Right lobe of liver (tissue), 6 donors: ENCODE measurements at regions not wholly inside any gene's neighbourhood (a gene's known extent, or its start where the extent isn't known, plus 50 kb on each side); places are given as distances from the start of the nearest gene placed in this dataset.

ENCODE experiments used
- ATAC-seq, 4 donors: fragments of 200-7000 bp; cut with Tn5 transposase; one replicate each; pipeline ENCODE4 v1.9.1; 2020; ENCODE audit warnings: mild to moderate bottlenecking in 4 of 4, moderate library complexity in 4 of 4
- DNase-seq, 3 donors: peaks; one replicate each; pipeline ENCODE4 v3.0.0-alpha.2; 2020
- H3K27ac ChIP-seq, 3 donors: fragments of 200-600 bp; one replicate each; pipeline ENCODE4 v1.8.0; 2022
- H3K27me3 ChIP-seq, 2 donors: fragments of 200-600 bp; one replicate each; pipeline ENCODE4 v1.8.0; 2022
- H3K36me3 ChIP-seq, 4 donors: fragments of 200-600 bp; sonication (generic) in 1 of 4; one replicate each; pipeline versions ENCODE4 v1.5.1 to v1.8.0; 2017 to 2022; ENCODE audit warnings: control low read depth in 1 of 4
- H3K4me1 ChIP-seq, 4 donors: fragments of 200-600 bp; sonication (generic) in 1 of 4; one replicate each; pipeline versions ENCODE4 v1.5.1 to v1.8.0; 2017 to 2022; ENCODE audit warnings: control low read depth in 1 of 4
- H3K4me3 ChIP-seq, 3 donors: fragments of 200-600 bp; one replicate each; pipeline ENCODE4 v1.8.0; 2022
- H3K9me3 ChIP-seq, 4 donors: fragments of 200-600 bp; sonication (generic) in 1 of 4; one replicate each; pipeline versions ENCODE4 v1.5.1 to v1.8.0; 2017 to 2022; ENCODE audit warnings: control low read depth in 1 of 4
- CTCF ChIP-seq, 4 donors: fragments of 200-600 bp in 3 of 4; fragments of 450-650 bp in 1 of 4; IDR thresholded peaks; one replicate each; pipeline versions ENCODE4 v1.5.1 to v1.8.0; 2016 to 2022; ENCODE audit warnings: antibody characterized with exemption in 4 of 4, mild to moderate bottlenecking in 2 of 4
- POLR2A ChIP-seq: fragments of 450-650 bp; IDR thresholded peaks from one replicate; pipeline ENCODE4 v1.6.1; 2017; ENCODE audit warnings: antibody characterized with exemption, mild to moderate bottlenecking
- WGBS: methylation state at CpG from one replicate; pipeline ENCODE4 v1.1.6; 2018; ENCODE audit warnings: low coverage, low lambda C conversion rate; ENCODE audit not compliant: insufficient coverage; ENCODE audit errors: missing lambda C conversion rate; 5-methylcytosine and 5-hydroxymethylcytosine counted together
- intact Hi-C, 2 donors: fragments of 100-400 bp; cut with DNase I; formaldehyde crosslinking; loops; one replicate each; pipeline versions ENCODE4 v1.11.2 to v1.14.1; 2022
- donor health status: DM: no; HTN: yes; CAD: no.
- donor health status: DM: no; HTN: no; CAD: no.
- donor health status: DM: no; HTN: no; CAD: no.
- donor health status: DM: no; HTN: yes; CAD: no.
- donor health status: DM: no; HTN: yes; CAD: no.

GRCh38 chr18:51711298-51711889 lies 513.9 kb upstream of the MEX3C start:
- no peak overlapping the region for H3K27ac ChIP-seq
- no peak for ATAC-seq
- no peak for DNase-seq
- WGBS: 33% methylated on average over 2 of the region's 2 CpGs
- no peaks in the 10 kb centered on the region for H3K36me3 ChIP-seq
- intact Hi-C loops: no loop called here
- no peaks in the 10 kb centered on the region for H3K27me3 ChIP-seq
- no peak for TF ChIP-seq CTCF (IDR thresholded peaks at IDR 0.05)
- TF ChIP-seq POLR2A: no peak
- H3K9me3 ChIP-seq: no peaks in the 10 kb centered on the region
- no peak overlapping the region for H3K4me3 ChIP-seq
- H3K4me1 ChIP-seq: no peaks in the 10 kb centered on the region

GRCh38 chr18:51712821-51713220 lies 515.3 kb upstream of the MEX3C start:
- DNase-seq (no peak), ATAC-seq (no peak)
- no peaks in the 10 kb centered on the region for H3K27me3 ChIP-seq

GRCh38 chr18:51716277-51716676 lies 518.8 kb upstream of the MEX3C start:
- no peak for ATAC-seq
- Histone ChIP-seq H3K4me1 (no peaks in the 10 kb centered on the region), H3K27me3 (no peaks in the 10 kb centered on the region), H3K9me3 (no peaks in the 10 kb centered on the region), H3K36me3 (no peaks in the 10 kb centered on the region), H3K27ac (no peak overlapping the region), H3K4me3 (no peak overlapping the region)
- WGBS: 79% methylated on average over 1 of the region's 1 CpG
- DNase-seq: no peak
- TF ChIP-seq CTCF (IDR thresholded peaks at IDR 0.05) (no peak), POLR2A (no peak)
- intact Hi-C loops: no loop called here

More at GRCh38 chr18:51712821-51713220, 515.3 kb upstream of the MEX3C start:
- WGBS: 37% methylated on average over 2 of the region's 2 CpGs
- H3K27ac ChIP-seq: no peak overlapping the region
- TF ChIP-seq CTCF (IDR thresholded peaks at IDR 0.05): no peak
- TF ChIP-seq POLR2A: no peak
- no peaks in the 10 kb centered on the region for H3K4me1 ChIP-seq
- no peaks in the 10 kb centered on the region for H3K36me3 ChIP-seq
- no peak overlapping the region for H3K4me3 ChIP-seq
- no peaks in the 10 kb centered on the region for H3K9me3 ChIP-seq
- intact Hi-C loops: no loop called here

- ATAC-seq: no peak
- Histone ChIP-seq H3K4me3 (no peak overlapping the region), H3K9me3 (no peaks in the 10 kb centered on the region), H3K4me1 (no peaks in the 10 kb centered on the region), H3K27me3 (no peaks in the 10 kb centered on the region), H3K27ac (no peak overlapping the region), H3K36me3 (no peaks in the 10 kb centered on the region)
- whole genome bisulfite sequencing: 56% methylated on average over 1 of the region's 1 CpG
- intact Hi-C loops: no loop called here
- DNase-seq: no peak
- TF ChIP-seq POLR2A: no peak
- no peak for TF ChIP-seq CTCF (IDR thresholded peaks at IDR 0.05)
Measured at GRCh38 chr18:51721388-51721787, 523.9 kb upstream of the MEX3C start.

GRCh38 chr18:51721996-51722395 lies 524.5 kb upstream of the MEX3C start:
- intact Hi-C loops: no loop called here
- no peak for DNase-seq
- TF ChIP-seq CTCF (IDR thresholded peaks at IDR 0.05) (no peak), POLR2A (no peak)

More at GRCh38 chr18:51721996-51722395, 524.5 kb upstream of the MEX3C start:
- H3K27ac ChIP-seq: no peak overlapping the region
- no peaks in the 10 kb centered on the region for H3K36me3 ChIP-seq
- 58% methylated on average over 2 of the region's 2 CpGs for WGBS
- H3K27me3 ChIP-seq: no peaks in the 10 kb centered on the region
- H3K4me1 ChIP-seq: no peaks in the 10 kb centered on the region
- H3K9me3 ChIP-seq: no peaks in the 10 kb centered on the region
- ATAC-seq: no peak
- H3K4me3 ChIP-seq: no peak overlapping the region
